ENCODE measurements at regions not wholly inside any gene's neighbourhood (a gene's known extent, or its start where the extent isn't known, plus 50 kb on each side); places are given as distances from the start of the nearest gene placed in this dataset.

DNA sequence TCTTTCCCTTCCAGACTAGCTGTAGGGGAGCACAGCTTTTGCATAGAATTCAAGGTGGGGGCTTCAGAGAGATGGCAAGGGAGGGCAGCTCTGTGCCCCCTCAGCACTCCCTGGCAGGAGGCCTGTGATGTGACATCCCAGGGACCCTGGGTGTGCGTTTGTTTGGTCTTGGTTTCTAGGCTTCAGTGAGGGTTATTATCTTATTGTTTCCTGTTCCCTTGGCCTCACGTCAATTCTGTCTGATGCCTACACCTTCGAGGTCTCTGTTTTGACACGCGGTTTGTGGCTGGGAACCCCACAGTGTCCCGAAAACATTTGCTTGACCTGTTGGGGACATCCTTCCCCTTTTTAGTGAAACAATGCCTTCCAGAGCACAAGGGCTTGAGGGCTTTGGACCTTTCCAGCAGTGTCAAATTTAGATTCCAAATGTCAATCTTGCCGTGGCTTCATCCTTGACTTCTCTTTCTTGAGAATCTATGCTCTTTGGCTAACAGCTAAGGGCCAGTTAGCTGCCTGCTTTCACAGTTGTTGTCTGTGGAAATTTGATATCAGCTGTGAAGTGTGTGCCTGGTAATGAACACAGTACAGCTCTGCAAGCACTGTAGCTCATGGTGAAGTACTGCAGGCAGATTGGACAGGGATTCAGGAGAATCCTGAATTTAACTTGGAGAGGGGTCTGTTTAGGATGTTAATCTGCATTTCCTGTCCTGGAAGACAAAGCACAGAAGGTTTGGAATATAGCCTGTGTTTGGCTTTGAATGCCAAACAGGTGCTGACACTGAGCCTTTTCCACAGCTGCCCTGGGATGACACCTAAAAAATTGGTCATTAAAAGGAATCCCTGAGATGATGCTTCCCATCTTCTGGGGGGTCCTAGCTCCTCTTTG, 108.2 kb upstream of the CXCR4 start:
- TF ChIP-seq POLR2AphosphoS5 (IDR thresholded peaks at IDR 0.05; ENCODE audit: low read depth, low read length) (no peak), SIN3A (IDR thresholded peaks at IDR 0.05; ENCODE audit: borderline replicate concordance, insufficient read depth, low read length) (no peak), FOXP2 (optimal IDR thresholded peaks at IDR 0.05; ENCODE audit: borderline replicate concordance, extremely low read depth, extremely low read length, insufficient read depth) (no peak), TAF1 (IDR thresholded peaks at IDR 0.05; ENCODE audit: borderline replicate concordance, insufficient read depth, low read length) (no peak)
- TF ChIP-seq, protein P1, sequence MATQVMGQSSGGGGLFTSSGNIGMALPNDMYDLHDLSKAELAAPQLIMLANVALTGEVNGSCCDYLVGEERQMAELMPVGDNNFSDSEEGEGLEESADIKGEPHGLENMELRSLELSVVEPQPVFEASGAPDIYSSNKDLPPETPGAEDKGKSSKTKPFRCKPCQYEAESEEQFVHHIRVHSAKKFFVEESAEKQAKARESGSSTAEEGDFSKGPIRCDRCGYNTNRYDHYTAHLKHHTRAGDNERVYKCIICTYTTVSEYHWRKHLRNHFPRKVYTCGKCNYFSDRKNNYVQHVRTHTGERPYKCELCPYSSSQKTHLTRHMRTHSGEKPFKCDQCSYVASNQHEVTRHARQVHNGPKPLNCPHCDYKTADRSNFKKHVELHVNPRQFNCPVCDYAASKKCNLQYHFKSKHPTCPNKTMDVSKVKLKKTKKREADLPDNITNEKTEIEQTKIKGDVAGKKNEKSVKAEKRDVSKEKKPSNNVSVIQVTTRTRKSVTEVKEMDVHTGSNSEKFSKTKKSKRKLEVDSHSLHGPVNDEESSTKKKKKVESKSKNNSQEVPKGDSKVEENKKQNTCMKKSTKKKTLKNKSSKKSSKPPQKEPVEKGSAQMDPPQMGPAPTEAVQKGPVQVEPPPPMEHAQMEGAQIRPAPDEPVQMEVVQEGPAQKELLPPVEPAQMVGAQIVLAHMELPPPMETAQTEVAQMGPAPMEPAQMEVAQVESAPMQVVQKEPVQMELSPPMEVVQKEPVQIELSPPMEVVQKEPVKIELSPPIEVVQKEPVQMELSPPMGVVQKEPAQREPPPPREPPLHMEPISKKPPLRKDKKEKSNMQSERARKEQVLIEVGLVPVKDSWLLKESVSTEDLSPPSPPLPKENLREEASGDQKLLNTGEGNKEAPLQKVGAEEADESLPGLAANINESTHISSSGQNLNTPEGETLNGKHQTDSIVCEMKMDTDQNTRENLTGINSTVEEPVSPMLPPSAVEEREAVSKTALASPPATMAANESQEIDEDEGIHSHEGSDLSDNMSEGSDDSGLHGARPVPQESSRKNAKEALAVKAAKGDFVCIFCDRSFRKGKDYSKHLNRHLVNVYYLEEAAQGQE (IDR thresholded peaks at IDR 0.05; ENCODE audit: insufficient read depth in 1 of 2, low read depth in 2 of 2, low read length in 2 of 2) = no peak

DNA sequence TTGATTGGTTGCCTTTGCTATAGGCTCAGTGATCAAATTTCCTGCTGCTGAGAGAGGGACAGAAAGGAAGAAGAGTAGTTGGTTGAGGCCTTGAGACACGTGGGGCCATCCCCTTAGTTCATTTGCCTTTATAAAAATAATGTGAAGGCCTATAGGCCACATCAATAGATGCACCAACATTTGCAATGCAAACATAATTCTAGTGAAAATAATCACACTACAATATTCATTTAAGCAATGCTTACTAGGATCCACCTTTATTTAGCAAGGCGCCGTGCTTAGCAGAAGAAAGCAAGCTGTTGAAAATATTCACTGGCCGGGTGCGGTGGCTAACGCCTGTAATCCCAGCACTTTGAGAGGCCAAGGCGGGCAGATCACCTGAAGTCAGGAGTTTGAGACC, 105.3 kb upstream of the CXCR4 start:
- no peak for TF ChIP-seq FOXP2 (optimal IDR thresholded peaks at IDR 0.05; ENCODE audit: borderline replicate concordance, extremely low read depth, extremely low read length, insufficient read depth)
- TF ChIP-seq, protein P1 (IDR thresholded peaks at IDR 0.05; ENCODE audit: insufficient read depth in 1 of 2, low read depth in 2 of 2, low read length in 2 of 2) = no peak

DNA sequence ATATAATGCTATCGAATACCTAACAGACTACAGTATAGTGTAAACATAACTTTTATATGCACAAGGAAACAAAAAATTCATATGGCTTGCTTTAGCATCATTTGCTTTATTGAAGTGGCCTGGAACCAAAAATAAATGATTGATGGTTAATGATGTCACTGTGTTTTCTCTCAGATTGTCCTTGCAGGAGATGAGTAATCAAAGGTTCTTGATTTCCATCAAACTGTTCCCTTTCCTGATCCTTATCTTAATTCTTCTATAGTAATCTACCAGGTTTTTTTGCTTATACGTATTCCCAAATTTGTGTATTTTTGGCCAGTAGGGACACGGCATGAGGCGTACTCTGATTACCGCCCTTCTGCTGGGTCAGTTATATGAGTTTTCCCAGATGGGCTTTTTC, 104.9 kb upstream of the CXCR4 start:
- TF ChIP-seq FOXP2 (optimal IDR thresholded peaks at IDR 0.05; ENCODE audit: borderline replicate concordance, extremely low read depth, extremely low read length, insufficient read depth) (no peak), TAF1 (IDR thresholded peaks at IDR 0.05; ENCODE audit: borderline replicate concordance, insufficient read depth, low read length) (no peak), POLR2AphosphoS5 (IDR thresholded peaks at IDR 0.05; ENCODE audit: low read depth, low read length) (no peak)
- TF ChIP-seq, protein P1 (IDR thresholded peaks at IDR 0.05; ENCODE audit: insufficient read depth in 1 of 2, low read depth in 2 of 2, low read length in 2 of 2) = no peak

DNA sequence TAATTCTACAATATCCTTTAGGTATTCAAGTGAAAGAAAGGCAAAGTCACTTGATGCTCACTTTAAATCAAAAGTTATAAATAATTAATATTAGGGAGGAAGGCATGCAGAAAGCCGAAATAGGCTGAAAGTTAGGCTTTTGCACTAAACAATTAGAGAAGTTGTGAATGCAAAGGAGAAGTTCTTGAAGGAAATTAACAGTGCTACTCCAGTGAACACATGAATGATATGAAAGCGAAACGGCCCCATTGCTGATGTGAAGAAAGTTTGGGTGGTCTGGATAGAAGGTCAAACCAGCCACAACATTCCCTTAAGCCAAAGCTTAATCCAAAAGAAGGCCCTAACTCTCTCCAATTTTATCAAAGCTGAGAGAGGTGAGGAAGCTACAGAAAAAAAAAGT, 103.1 kb upstream of the CXCR4 start:
- TF ChIP-seq SIN3A (IDR thresholded peaks at IDR 0.05; ENCODE audit: borderline replicate concordance, insufficient read depth, low read length) (no peak), POLR2AphosphoS5 (IDR thresholded peaks at IDR 0.05; ENCODE audit: low read depth, low read length) (no peak), FOXP2 (optimal IDR thresholded peaks at IDR 0.05; ENCODE audit: borderline replicate concordance, extremely low read depth, extremely low read length, insufficient read depth) (no peak), TAF1 (IDR thresholded peaks at IDR 0.05; ENCODE audit: borderline replicate concordance, insufficient read depth, low read length) (no peak)
- TF ChIP-seq, protein P1 (IDR thresholded peaks at IDR 0.05; ENCODE audit: insufficient read depth in 1 of 2, low read depth in 2 of 2, low read length in 2 of 2) = no peak
